DMS79 treated with DMSO at 0.1 percent for 48 hours (cell line): ENCODE measurements at regions not wholly inside any gene's neighbourhood (a gene's known extent, or its start where the extent isn't known, plus 50 kb on each side); places are given as distances from the start of the nearest gene placed in this dataset.
"Not testable (repeated sequence)": the region's sequence is repeated elsewhere in the genome, so short reads cannot be mapped to it uniquely, and the experiment has no call there.

Experiments
- DNase-seq: peaks from one replicate; lab custom pipeline; 2025; lab: John Stamatoyannopoulos, UW

DNA sequence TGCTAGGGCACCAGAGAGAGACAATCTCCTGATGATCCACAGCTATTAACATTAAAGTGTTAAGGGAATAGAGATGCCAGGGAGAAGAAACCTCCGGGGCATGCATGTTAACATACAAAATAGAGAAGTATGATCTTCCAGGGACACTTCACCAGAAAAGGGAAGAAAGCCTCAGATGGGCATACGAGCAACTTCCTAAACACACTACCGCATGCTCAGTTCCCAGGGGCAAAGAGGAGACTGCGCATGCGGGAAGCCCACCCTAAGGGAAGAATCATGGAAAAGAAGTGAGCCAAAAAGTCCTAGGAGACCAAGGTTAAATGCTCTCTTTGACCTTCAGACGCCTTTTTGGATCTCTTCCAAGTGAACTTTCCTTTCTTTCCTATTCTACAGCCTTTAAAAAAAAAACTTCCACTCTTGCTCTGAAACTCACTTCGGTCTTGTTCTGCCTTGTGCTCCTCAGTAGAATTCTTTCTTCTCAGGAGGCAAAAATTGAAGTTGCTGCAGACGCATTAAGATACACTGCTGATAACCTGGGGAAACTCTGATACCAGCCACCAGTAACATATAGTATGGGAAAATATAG, 1211.3 kb downstream of the REEP3 start:
- no peak for DNase-seq

DNA sequence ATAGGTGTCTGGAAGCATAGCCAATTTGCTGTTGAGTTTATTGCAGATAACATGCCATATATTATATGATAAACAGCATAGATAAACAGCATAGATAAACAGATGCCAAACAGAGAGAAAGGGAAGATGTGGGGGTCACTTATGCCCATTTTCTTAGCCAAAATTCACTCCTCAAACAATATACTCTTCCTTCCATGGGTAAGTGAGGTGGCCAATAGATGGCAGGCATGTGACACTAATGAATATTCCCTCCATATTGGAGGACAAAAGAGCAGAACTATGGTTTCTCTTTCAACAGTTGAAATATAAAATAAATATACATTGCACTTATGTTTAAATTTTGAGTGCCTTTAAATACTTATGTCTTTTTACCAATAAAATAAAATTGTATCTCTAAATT, 1212.8 kb downstream of the REEP3 start:
- DNase-seq: no peak

DNA sequence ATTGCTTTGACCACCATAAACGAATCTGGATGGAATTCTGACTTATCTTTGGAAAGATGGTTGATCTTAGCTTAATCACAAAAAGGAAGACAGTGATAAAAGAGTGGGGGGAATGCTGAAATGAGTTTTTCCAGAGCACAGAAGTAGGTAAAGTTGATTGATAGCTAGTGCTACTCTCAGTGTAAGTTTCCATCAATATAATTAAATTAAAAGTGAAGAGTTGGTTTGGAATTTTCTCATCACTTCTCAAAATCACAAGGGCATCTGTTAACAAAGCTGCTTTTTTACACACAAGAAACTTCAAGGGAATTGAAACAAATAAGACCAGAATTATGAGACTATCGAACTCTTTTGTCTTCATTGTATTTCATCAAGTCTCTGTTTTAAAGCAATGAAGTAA, 1217.3 kb downstream of the REEP3 start:
- DNase-seq: no peak

GRCh38 chr10:64745565-64745964, 1224.4 kb downstream of the REEP3 start:
- DNase-seq: no peak

- DNase-seq: no peak
Measured at GRCh38 chr10:64750672-64751071, 1229.5 kb downstream of the REEP3 start.

DNA sequence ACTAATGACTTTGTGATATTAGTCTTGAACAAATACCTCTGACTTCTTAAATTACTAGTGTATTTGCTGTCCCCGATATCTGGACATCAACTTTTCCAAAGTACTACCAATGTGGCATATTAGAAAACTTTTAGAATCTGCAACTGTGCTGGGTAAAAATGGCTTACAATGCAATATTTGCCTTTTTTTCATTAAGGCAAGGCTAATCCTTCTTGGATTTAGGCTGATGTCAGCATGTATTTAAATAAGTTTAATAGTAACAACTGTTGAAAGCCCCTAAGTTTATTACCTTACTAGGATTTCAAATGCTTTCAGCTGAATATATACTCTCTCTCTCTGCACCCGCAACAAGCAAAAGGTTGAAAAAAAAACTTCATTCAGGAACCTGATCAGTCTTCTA, 1232.3 kb downstream of the REEP3 start:
- DNase-seq: no peak

- no peak for DNase-seq
Measured at GRCh38 chr10:64760371-64760770, 1239.2 kb downstream of the REEP3 start.

- no peak for DNase-seq
Measured at GRCh38 chr10:64762861-64763260, 1241.7 kb downstream of the REEP3 start.

DNA sequence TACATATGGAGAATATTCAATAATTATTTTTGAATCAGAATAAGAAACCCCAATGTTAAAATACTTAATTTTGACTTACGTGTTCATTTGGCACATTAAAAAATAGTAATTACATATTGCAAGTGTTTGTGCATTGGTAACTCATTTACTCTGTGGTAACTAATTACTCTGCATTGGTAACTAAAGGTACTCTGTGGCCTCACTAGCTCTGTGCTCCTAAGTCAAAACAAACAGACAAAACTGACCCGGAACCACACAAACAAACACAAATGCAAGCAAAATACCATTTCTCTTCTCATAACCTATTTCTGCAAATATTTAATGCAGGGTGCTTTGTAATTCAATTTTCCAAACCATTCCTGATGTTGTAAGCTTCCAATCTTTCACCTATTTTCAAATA, 1244.3 kb downstream of the REEP3 start:
- no peak for DNase-seq

DNA sequence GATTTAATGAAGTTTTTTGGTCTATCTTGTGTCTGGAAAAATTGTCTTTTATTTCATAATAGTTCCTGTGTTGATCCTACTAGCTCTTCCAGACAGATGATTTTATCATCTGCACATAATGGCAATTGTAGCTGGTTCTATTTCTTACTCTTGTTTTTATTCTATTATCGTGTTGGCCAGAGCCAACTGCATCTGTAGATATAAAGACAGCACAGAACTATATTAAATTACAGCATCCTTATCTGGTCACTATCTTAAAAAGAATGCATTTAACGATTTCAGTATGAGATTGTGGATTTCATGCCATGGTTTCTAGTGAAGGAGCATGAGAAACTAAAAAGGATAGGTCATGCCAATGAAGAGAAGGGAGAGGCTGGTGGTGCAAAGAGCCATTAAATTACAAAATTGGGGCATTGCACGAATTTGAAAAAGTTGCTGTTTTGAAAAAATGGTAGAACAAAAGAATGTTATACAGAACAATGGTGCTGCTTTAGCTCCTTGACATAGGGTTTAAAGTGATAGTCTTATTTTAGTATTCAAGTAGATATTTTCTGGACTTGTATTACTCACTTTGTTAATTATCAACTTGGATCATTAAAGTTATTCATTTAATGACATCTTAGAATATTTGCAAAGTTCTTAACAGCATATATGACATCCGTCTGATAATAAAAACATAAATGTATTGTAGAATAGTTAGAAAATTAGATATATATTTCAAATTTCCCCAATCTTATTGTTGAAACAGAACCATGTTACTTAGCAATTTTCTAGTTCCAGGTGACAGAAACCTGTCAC, 1250.3 kb downstream of the REEP3 start:
- DNase-seq: no peak

DNA sequence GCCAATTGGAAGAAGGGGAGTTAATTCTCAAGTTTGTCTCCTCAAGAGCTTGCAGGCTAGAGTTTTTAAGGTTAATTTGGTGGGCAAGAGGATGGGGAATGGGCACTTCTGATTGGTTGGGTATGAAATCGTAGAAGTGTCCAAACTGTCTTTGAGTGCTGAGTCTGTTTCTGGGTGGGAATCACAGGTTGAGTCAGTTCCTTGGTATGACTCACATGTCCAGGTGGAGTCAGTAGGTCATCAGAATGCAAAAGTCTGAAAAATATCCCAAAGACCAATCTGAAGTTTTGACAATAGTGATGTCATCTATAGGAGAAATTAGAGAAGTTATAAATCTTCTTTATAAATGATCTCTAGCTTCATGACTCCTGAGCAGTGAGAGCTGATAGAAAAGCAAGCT, 1252.2 kb downstream of the REEP3 start:
- DNase-seq: no peak

DNA sequence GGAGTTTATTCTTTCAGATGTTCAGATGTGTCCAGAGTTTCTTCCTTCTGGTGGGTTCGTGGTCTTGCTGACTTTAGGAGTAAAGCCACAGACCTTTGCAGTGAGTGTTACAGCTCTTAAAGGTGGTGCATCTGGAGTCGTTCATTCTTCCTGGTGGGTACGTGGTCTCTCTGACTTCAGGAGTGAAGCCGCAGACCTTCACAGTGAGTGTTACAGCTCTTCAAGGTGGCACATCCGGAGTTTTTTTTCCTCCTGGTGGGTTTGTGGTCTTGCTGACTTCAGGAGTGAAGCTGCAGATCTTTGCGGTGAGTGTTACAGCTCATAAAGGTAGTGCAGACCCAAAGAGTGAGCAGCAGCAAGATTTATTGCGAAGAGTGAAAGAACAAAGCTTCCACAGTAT, 1263.2 kb downstream of the REEP3 start:
- not testable (repeated sequence) for DNase-seq

GRCh38 chr10:64785816-64786215, 1264.6 kb downstream of the REEP3 start:
- DNase-seq: no peak

- DNase-seq: no peak
Measured at GRCh38 chr10:64786989-64787388, 1265.8 kb downstream of the REEP3 start.

- DNase-seq: no peak
Measured at GRCh38 chr10:64795847-64796246, 1274.6 kb downstream of the REEP3 start.

GRCh38 chr10:64798297-64798696, 1277.1 kb downstream of the REEP3 start:
- no peak for DNase-seq

GRCh38 chr10:64808233-64808632, 1287.0 kb downstream of the REEP3 start:
- not testable (repeated sequence) for DNase-seq

DNA sequence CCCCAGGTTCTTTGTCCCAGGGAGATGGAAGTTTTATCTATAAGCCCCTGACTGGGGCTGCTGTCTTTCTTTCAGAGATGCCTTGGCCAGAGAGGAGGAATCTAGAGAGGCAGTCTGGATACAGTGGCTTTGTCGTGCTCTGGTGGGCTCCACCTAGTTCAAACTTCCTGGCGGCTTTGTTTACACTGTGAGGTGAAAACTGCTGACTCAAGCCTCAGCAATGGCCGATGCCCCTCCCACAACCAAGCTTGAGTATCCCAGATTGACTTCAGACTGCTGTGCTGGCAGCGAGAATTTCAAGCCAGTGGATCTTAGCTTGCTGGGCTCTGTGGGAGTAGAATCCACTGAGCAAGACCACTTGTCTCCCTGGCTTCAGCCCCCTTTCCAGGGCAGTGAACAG, 1288.8 kb downstream of the REEP3 start:
- not testable (repeated sequence) for DNase-seq

DNA sequence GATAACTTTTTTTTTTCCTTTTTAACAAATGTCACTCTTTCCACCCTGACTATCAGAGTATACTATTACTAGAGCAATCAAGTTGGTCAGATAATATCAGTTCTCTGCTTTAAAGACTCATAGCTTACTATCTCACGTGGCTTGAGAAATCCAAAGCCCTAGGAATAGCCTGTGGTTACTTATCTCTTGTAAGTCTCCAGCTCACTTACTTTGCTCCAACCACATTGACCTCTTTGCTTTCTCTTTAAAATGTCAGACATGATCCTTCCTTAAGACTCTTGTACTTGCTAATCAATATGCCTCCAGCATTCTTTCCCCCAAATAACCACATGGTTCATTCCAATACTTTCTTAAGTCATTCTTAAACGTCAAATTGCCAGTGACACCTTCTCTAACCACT, 1292.2 kb downstream of the REEP3 start:
- DNase-seq: no peak

GRCh38 chr10:64814201-64814600, 1293.0 kb downstream of the REEP3 start:
- DNase-seq: no peak

- DNase-seq: no peak
Measured at GRCh38 chr10:64829888-64830412, 1308.7 kb downstream of the REEP3 start.

GRCh38 chr10:64830869-64831268, 1309.7 kb downstream of the REEP3 start:
- no peak for DNase-seq

- no peak for DNase-seq
Measured at GRCh38 chr10:64840341-64840740, 1319.1 kb downstream of the REEP3 start.

DNA sequence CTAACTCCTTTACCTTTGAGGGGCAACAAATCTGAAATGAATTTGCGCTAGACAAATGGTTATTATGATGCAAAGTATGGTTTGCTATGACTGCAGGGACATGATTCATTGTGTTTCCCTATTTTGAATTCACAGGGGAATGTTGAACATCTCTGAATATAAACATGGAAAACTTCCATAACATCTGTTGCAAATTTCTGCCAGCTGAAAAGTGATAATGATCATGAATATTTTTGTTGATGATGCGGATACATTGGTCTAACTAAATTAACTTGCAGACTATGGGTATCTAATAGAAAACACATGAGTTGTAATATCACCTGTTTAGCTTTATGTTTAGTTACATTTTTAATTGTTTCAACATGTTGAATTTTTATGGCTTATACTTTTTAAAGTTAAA, 1325.5 kb downstream of the REEP3 start:
- no peak for DNase-seq
